HG02678 (cell line): ENCODE measurements at regions not wholly inside any gene's neighbourhood (a gene's known extent, or its start where the extent isn't known, plus 50 kb on each side); places are given as distances from the start of the nearest gene placed in this dataset.
"Not testable (repeated sequence)": the region's sequence is repeated elsewhere in the genome, so short reads cannot be mapped to it uniquely, and the experiment has no call there.

Experiments used
- ATAC-seq: cut with Tn5 transposase; IDR thresholded peaks from one replicate; pipeline ENCODE4 v1.9.1; 2021; ENCODE audit warnings: mild to moderate bottlenecking, moderate library complexity; ENCODE audit not compliant: unreplicated experiment

DNA sequence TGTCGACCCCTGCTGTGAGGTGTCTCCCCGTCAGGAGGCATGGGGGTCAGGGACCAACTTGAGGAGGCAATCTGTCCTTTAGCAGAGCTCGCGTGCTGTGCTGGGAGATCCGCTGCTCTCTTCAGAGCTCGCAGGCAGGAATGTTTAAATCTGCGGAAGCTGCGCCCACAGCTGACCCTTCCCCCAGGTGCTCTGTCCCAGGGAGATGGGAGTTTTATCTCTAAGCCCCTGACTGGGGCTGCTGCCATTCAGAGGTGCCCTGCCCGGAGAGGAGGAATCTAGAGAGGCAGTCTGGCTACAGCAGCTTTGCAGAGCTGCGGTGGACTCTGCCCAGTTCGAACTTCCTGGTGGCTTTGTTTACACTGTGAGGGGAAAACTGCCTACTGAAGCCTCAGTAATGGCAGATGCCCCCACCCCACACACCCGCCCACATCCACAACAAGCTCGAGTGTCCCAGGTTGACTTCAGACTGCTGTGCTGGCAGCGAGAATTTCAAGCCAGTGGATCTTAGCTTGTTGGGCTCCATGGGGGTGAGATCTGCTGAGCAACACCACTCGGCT lies 133.1 kb downstream of the CENPC start:
- ATAC-seq: not testable (repeated sequence)

DNA sequence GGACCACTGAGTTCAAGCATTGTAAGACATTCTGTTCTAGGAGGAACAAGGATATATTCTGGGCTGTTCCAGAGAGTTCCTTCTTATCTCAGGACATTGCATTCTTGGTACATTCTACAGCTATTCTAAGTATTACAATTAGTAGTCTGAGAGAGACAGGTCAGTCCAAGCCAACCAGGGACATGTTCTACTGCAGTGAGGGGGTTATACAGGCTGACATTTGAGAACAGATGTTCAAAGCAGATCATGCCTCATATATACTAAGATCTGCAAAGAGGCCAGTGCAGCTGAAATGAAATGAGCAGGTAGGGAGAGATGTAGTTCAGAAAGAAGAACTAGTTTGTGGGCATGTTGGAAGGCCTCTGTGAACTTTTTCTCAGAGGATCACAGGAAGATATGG lies 142.0 kb downstream of the CENPC start:
- ATAC-seq: no peak

GRCh38 chr4:67401902-67402301 lies 143.4 kb downstream of the CENPC start:
- ATAC-seq: no peak

- no peak for ATAC-seq
Measured at GRCh38 chr4:67397931-67398330, 147.4 kb downstream of the CENPC start.

DNA sequence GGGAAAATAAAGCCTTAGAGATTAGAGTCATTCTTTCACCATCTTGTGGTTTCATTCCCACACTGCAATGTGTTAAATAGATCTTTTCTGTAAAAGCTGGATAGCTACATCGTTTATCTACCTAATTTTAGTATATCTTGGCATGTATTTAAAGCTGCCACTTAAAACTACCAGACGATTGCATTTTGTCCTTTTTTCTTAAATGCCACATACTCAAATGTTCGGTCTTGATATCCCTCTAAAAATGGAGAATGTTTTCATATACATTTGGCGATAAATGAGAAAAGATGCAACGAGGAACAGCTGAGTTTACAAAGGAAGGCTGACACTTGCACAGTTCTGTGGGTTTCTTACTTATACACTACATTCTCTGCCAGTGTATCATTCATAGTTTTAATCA lies 148.3 kb downstream of the CENPC start:
- ATAC-seq: no peak

GRCh38 chr4:67396008-67396407 lies 149.3 kb downstream of the CENPC start:
- ATAC-seq: no peak

GRCh38 chr4:67394879-67395278 lies 150.4 kb downstream of the CENPC start:
- ATAC-seq: no peak

GRCh38 chr4:67393699-67394281 lies 151.5 kb downstream of the CENPC start:
- ATAC-seq: no peak

DNA sequence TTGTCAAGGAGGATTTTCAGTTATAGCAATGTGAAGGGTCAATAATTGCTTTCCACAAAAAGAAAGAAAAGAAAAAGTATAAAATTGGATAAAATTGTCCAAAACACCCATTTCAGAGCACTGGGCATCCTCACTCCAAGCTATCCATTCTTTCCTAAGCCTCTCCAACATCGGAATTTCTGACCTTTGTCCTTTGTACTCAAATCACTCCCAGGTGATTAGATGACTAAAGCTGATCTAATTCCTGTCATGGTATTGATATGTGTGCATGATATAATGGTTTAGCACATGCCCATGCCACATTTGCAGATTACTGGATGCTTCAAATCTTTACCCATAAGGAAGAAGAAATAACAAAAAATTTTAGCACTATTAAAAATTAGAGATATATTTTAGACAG lies 152.3 kb downstream of the CENPC start:
- ATAC-seq: no peak

- not testable (repeated sequence) for ATAC-seq
Measured at GRCh38 chr4:67381406-67381804, 163.9 kb downstream of the CENPC start.

GRCh38 chr4:67380702-67381405 lies 164.4 kb downstream of the CENPC start:
- ATAC-seq: not testable (repeated sequence)

DNA sequence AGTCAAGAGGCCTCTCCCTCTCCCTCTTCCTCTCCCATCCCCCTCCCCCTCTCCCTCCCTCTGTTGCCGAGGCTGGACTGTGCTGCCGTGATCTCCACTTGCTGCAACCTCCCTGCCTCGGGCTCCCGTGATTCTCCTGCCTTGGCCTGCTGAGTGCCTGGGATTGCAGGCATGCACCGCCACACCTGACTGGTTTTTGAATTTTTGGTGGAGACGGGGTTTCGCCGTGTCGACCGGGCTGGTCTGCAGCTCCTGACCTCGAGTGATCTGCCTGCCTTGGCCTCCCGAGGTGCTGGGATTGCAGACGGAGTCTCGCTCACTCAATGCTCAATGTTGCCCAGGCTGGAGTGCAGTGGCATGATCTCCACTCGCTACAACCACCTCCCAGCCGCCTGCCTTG lies 165.1 kb downstream of the CENPC start:
- ATAC-seq: no peak

GRCh38 chr4:67375291-67375690 lies 170.0 kb downstream of the CENPC start:
- ATAC-seq: no peak

GRCh38 chr4:67371615-67372014 lies 173.7 kb downstream of the CENPC start:
- ATAC-seq: no peak

- no peak for ATAC-seq
Measured at GRCh38 chr4:67366311-67366861, 178.9 kb downstream of the CENPC start.

GRCh38 chr4:67365661-67366245 lies 179.6 kb downstream of the CENPC start:
- ATAC-seq: no peak

DNA sequence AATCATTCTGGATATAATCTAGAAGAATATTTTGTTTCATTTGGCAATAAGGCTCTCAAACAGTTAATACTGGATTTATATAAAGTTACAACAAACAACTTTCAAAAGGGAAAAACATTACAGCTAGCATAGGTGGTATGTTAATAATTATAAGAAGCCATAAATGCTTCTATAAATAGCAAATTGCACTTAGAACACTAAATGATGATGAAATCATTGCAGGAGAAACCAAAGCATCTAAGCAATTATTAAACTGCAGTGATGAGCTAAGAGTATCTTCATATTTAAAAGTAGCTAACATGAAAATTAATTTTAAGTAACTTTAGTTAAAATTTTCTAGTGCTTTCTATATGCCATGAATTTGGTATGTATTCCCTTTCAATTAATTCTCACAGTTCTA lies 189.5 kb downstream of the CENPC start:
- no peak for ATAC-seq

DNA sequence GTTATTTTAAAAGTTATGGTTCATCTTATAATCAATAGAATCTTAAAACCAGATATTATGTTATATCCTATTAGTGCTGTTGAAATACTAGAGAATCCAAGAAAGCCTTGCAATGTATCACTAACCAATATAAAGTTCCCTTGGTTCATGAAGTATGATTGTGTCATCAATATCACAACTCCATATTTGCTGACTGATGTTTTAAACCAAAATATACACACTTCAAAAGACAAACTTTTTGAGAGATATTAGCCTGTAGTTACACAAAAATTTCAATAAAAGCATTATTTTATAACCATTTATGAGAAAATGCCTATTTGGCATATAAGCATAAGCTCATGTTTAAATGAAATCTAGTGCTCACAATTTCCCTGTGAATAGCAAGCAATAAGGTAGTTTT lies 198.6 kb downstream of the CENPC start:
- no peak for ATAC-seq

DNA sequence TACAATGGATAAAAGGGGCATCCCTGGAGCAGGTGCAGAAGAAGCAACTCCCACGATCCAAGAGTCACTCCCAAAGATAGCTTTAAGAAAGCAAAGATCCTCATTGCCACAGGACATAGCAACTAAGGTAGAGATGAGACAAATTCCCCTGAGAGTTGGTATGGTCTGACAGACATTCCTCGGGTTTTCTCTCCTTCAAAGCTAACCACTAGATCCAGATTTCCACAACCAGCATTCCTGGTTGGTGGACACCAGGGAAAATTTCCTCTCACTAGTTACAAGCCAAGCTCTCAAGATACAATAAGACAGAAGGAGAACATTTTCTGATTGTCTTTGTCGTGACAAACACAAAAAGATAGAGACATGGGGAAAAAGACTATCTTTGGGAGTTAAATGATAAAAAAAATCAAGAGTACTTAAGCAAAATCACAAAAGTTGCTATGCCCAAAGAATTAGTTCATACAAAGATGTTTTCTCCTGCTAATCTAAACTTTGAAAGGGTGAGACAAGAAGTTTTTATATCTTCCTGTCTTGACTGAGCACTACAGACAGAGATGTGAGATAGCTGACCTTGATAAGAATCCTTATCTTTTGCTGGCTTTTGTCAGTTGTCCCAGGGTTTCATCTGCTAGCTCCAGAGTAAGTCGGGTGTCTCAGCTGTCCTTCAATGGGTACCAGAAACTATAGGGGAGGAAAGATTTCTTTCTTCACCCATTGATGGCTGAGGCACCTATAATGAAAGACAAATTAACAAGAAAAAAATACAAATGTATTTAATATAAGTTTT lies 200.5 kb downstream of the CENPC start:
- no peak for ATAC-seq

GRCh38 chr4:67343199-67343598 lies 202.1 kb downstream of the CENPC start:
- ATAC-seq: no peak

- no peak for ATAC-seq
Measured at GRCh38 chr4:67342291-67342690, 203.0 kb downstream of the CENPC start.
